Right lobe of liver (tissue), 6 donors: ENCODE measurements at regions not wholly inside any gene's neighbourhood (a gene's known extent, or its start where the extent isn't known, plus 50 kb on each side); places are given as distances from the start of the nearest gene placed in this dataset.
A peak's percentile ranks its signal among the peaks of the same experiment; 100 is the strongest.

ENCODE experiments used
- ATAC-seq, 4 donors: fragments of 200-7000 bp; cut with Tn5 transposase; one replicate each; pipeline ENCODE4 v1.9.1; 2020; ENCODE audit warnings: mild to moderate bottlenecking in 4 of 4, moderate library complexity in 4 of 4
- DNase-seq, 3 donors: peaks; one replicate each; pipeline ENCODE4 v3.0.0-alpha.2; 2020
- H3K27ac ChIP-seq, 3 donors: fragments of 200-600 bp; one replicate each; pipeline ENCODE4 v1.8.0; 2022
- H3K27me3 ChIP-seq, 2 donors: fragments of 200-600 bp; one replicate each; pipeline ENCODE4 v1.8.0; 2022
- H3K36me3 ChIP-seq, 4 donors: fragments of 200-600 bp; sonication (generic) in 1 of 4; one replicate each; pipeline versions ENCODE4 v1.5.1 to v1.8.0; 2017 to 2022; ENCODE audit warnings: control low read depth in 1 of 4
- H3K4me1 ChIP-seq, 4 donors: fragments of 200-600 bp; sonication (generic) in 1 of 4; one replicate each; pipeline versions ENCODE4 v1.5.1 to v1.8.0; 2017 to 2022; ENCODE audit warnings: control low read depth in 1 of 4
- H3K4me3 ChIP-seq, 3 donors: fragments of 200-600 bp; one replicate each; pipeline ENCODE4 v1.8.0; 2022
- H3K9me3 ChIP-seq, 4 donors: fragments of 200-600 bp; sonication (generic) in 1 of 4; one replicate each; pipeline versions ENCODE4 v1.5.1 to v1.8.0; 2017 to 2022; ENCODE audit warnings: control low read depth in 1 of 4
- CTCF ChIP-seq, 4 donors: fragments of 200-600 bp in 3 of 4; fragments of 450-650 bp in 1 of 4; IDR thresholded peaks; one replicate each; pipeline versions ENCODE4 v1.5.1 to v1.8.0; 2016 to 2022; ENCODE audit warnings: antibody characterized with exemption in 4 of 4, mild to moderate bottlenecking in 2 of 4
- POLR2A ChIP-seq: fragments of 450-650 bp; IDR thresholded peaks from one replicate; pipeline ENCODE4 v1.6.1; 2017; ENCODE audit warnings: antibody characterized with exemption, mild to moderate bottlenecking
- WGBS: methylation state at CpG from one replicate; pipeline ENCODE4 v1.1.6; 2018; ENCODE audit warnings: low coverage, low lambda C conversion rate; ENCODE audit not compliant: insufficient coverage; ENCODE audit errors: missing lambda C conversion rate; 5-methylcytosine and 5-hydroxymethylcytosine counted together
- intact Hi-C, 2 donors: fragments of 100-400 bp; cut with DNase I; formaldehyde crosslinking; loops; one replicate each; pipeline versions ENCODE4 v1.11.2 to v1.14.1; 2022
- donor health status: DM: no; HTN: yes; CAD: no.
- donor health status: DM: no; HTN: no; CAD: no.
- donor health status: DM: no; HTN: no; CAD: no.
- donor health status: DM: no; HTN: yes; CAD: no.
- donor health status: DM: no; HTN: yes; CAD: no.

- 14% methylated on average over 5 of the region's 8 CpGs for WGBS
- Histone ChIP-seq H3K4me3 (peak overlapping the region in 1 of 3 donors; percentile 9), H3K27me3 (no peaks in the 10 kb centered on the region), H3K4me1 (peaks cover 0 to 35% (median 8%) of the 10 kb centered on the region in 4 donors), H3K36me3 (no peaks in the 10 kb centered on the region), H3K27ac (peak overlapping the region; percentile 30 to 82 (median 78)), H3K9me3 (no peaks in the 10 kb centered on the region)
- TF ChIP-seq CTCF (IDR thresholded peaks at IDR 0.05), result no peak
- TF ChIP-seq POLR2A, result no peak
- peak; percentile 60 to 86 (median 74) for DNase-seq
- intact Hi-C loops, result no loop called here
- ATAC-seq, result peak; percentile 88 to 95 (median 92)
These were observed 83.8 kb upstream of the ELOVL5 start for GRCh38 chr6:53432318-53433161.

GRCh38 chr6:53431704-53432103 is 83.0 kb upstream of the ELOVL5 start:
- WGBS, result 54% methylated on average over 2 of the region's 4 CpGs
- ATAC-seq, result peak; percentile 7 to 58 (median 42)
- no peak for TF ChIP-seq CTCF (IDR thresholded peaks at IDR 0.05)
- TF ChIP-seq POLR2A, result no peak
- no peaks in the 10 kb centered on the region for H3K9me3 ChIP-seq
- H3K4me1 ChIP-seq, result peaks cover 0 to 31% (median 7%) of the 10 kb centered on the region in 4 donors
- intact Hi-C loops, result no loop called here
- H3K36me3 ChIP-seq, result no peaks in the 10 kb centered on the region
- peak overlapping the region; percentile 30 to 82 (median 76) for H3K27ac ChIP-seq
- no peaks in the 10 kb centered on the region for H3K27me3 ChIP-seq
- no peak for DNase-seq
- H3K4me3 ChIP-seq, result no peak overlapping the region

- Histone ChIP-seq H3K27me3 (no peaks in the 10 kb centered on the region), H3K9me3 (no peaks in the 10 kb centered on the region), H3K36me3 (no peaks in the 10 kb centered on the region), H3K27ac (no peak overlapping the region), H3K4me3 (no peak overlapping the region), H3K4me1 (peaks cover 0 to 26% (median 7%) of the 10 kb centered on the region in 4 donors)
- no peak for TF ChIP-seq POLR2A
- ATAC-seq (no peak), DNase-seq (no peak)
- intact Hi-C loops, result no loop called here
These were observed 80.7 kb upstream of the ELOVL5 start for GRCh38 chr6:53429401-53429800.

- H3K27me3 ChIP-seq, result no peaks in the 10 kb centered on the region
- no peak overlapping the region for H3K27ac ChIP-seq
- peaks cover 0 to 21% (median 5%) of the 10 kb centered on the region in 4 donors for H3K4me1 ChIP-seq
- no peak overlapping the region for H3K4me3 ChIP-seq
- intact Hi-C loops, result no loop called here
- no peak for TF ChIP-seq CTCF (IDR thresholded peaks at IDR 0.05)
- no peak for ATAC-seq
- DNase-seq, result no peak
- WGBS, result 75% methylated on average over 1 of the region's 1 CpG
- no peaks in the 10 kb centered on the region for H3K36me3 ChIP-seq
- H3K9me3 ChIP-seq, result no peaks in the 10 kb centered on the region
These were observed 80.1 kb upstream of the ELOVL5 start for GRCh38 chr6:53428886-53429285.

GRCh38 chr6:53426667-53427270 is 78.0 kb upstream of the ELOVL5 start:
- no peak for TF ChIP-seq POLR2A
- TF ChIP-seq CTCF (IDR thresholded peaks at IDR 0.05), result no peak
- intact Hi-C loops, result no loop called here
- H3K9me3 ChIP-seq, result no peaks in the 10 kb centered on the region
- peaks cover 0 to 5% (median under 1%) of the 10 kb centered on the region in 4 donors for H3K4me1 ChIP-seq
- 14% methylated on average over 4 of the region's 4 CpGs for WGBS
- no peak for DNase-seq
- peak; percentile 20 to 60 (median 46) for ATAC-seq
- H3K4me3 ChIP-seq, result no peak overlapping the region
- H3K27ac ChIP-seq, result peak overlapping the region in 1 of 3 donors; percentile 20
- no peaks in the 10 kb centered on the region for H3K36me3 ChIP-seq
- no peaks in the 10 kb centered on the region for H3K27me3 ChIP-seq
